Parathyroid adenoma (tissue), 2 donors: ENCODE measurements at regions not wholly inside any gene's neighbourhood (a gene's known extent, or its start where the extent isn't known, plus 50 kb on each side); places are given as distances from the start of the nearest gene placed in this dataset.

ENCODE experiments used
- H2AFZ ChIP-seq: fragments of 300-600 bp; sonication (generic); one replicate; pipeline ENCODE4 v1.7.0; 2017; ENCODE audit warnings: antibody characterized with exemption, mild to moderate bottlenecking
- H3K27ac ChIP-seq: fragments of 300-600 bp; sonication (generic); one replicate; pipeline ENCODE4 v1.7.0; 2017
- H3K27me3 ChIP-seq: fragments of 300-600 bp; sonication (generic); one replicate; pipeline ENCODE4 v1.7.0; 2017; ENCODE audit warnings: low read length; ENCODE audit not compliant: control insufficient read depth, insufficient read depth
- H3K36me3 ChIP-seq: fragments of 300-600 bp; sonication (generic); one replicate; pipeline ENCODE4 v1.7.0; 2017; ENCODE audit warnings: low read length; ENCODE audit not compliant: control insufficient read depth, insufficient read depth
- H3K4me1 ChIP-seq: fragments of 300-600 bp; sonication (generic); one replicate; pipeline ENCODE4 v1.7.0; 2017; ENCODE audit warnings: control low read depth
- H3K4me2 ChIP-seq: fragments of 300-600 bp; sonication (generic); one replicate; pipeline ENCODE4 v1.7.0; 2017; ENCODE audit warnings: low read length
- H3K4me3 ChIP-seq: fragments of 300-600 bp; sonication (generic); one replicate; pipeline ENCODE4 v1.7.0; 2017; ENCODE audit warnings: low read depth, low read length
- H3K79me2 ChIP-seq: fragments of 300-600 bp; sonication (generic); one replicate; pipeline ENCODE4 v1.7.0; 2017; ENCODE audit warnings: control low read depth
- H3K9ac ChIP-seq: fragments of 300-600 bp; sonication (generic); one replicate; pipeline ENCODE4 v1.7.0; 2017; ENCODE audit warnings: mild to moderate bottlenecking
- H3K9me3 ChIP-seq: fragments of 300-600 bp; sonication (generic); one replicate; pipeline ENCODE4 v1.7.0; 2017; ENCODE audit warnings: low read length; ENCODE audit not compliant: control insufficient read depth
- TF ChIP-seq, protein P1 (sequence below): fragments of 300-600 bp; sonication (generic); IDR thresholded peaks from one replicate; pipeline ENCODE4 v1.7.0; 2017; ENCODE audit warnings: antibody characterized with exemption, mild to moderate bottlenecking
- donor health status: primary hyperparathyroidism.

DNA sequence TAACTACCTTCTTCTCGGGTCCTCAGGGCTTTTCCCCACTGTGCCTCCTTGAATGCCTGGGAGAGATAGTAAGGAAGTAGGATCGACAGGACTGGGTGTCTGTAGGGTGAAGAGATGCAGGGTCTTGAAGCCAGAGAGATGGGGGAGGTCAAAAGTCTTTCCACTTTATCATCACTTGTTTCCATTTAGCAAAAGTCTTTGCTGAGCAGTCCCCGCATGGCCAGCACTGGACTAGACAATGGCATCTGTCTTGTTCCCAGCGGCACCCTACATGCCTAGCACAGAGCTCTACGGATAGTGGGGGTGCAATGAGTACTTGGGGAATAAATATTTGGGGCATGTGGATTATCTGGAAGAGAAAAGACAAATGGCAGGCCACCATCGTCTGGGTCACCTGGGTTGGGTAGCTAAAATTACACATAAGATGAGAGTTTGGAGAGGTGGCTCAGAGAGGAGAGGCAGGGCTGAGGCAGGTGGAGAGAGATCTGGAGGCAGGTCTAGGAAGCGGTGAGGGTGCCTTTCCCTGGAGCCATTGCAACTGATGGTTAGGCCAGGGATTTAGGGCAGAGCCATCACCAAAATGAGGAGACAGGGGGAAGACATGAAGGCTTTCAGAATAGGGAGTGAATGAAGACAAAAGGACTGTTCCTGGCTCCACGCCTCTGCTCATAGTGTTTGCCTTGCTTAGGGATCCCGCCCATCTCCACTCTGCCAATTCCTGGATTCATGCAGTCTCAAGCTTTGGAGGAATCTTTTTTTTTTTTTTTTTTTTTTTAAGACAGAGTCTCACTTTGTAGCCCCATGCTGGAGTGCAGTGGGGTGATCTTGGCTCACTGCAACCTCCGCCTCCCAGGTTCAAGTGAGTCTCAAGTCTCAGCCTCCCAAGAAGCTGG is 250.8 kb upstream of the KLF4 start:
- no peak overlapping the region for H3K4me3 ChIP-seq

DNA sequence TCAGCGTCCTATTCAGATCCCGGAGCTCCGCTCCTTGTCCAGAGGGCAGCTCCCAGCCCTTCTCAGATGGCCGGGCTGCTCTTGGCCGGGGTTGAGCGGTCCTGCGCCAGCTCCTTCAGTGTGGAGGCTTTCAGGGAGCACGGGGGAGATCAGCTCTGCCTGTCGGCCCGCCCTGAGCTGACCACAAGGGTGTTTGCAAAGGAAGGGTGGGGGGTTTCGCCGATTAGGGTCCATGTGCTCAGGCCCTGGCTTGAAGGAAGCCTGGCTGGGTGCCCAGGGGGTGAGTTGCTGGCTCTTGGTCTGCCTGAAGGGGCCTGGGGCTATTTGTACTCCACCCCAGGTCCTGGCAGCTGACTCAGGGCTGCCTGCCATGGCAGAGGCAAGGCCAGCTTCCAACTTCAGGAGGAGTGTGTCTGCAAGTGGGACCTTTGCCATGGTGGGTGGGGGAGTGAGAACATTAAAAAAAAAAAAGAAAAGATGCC is 250.1 kb upstream of the KLF4 start:
- Histone ChIP-seq H3K36me3 (no peaks in the 10 kb centered on the region), H3K27ac (no peak overlapping the region)

More for the DNA sequence above, 250.8 kb upstream of the KLF4 start:
- H3K4me1 ChIP-seq: no peaks in the 10 kb centered on the region
- H3K9me3 ChIP-seq: no peaks in the 10 kb centered on the region
- H3K36me3 ChIP-seq: no peaks in the 10 kb centered on the region
- H3K4me2 ChIP-seq: no peak overlapping the region
- no peak overlapping the region for H2AFZ ChIP-seq
- H3K79me2 ChIP-seq: no peaks in the 10 kb centered on the region
- no peak overlapping the region for H3K9ac ChIP-seq
- TF ChIP-seq, protein P1, sequence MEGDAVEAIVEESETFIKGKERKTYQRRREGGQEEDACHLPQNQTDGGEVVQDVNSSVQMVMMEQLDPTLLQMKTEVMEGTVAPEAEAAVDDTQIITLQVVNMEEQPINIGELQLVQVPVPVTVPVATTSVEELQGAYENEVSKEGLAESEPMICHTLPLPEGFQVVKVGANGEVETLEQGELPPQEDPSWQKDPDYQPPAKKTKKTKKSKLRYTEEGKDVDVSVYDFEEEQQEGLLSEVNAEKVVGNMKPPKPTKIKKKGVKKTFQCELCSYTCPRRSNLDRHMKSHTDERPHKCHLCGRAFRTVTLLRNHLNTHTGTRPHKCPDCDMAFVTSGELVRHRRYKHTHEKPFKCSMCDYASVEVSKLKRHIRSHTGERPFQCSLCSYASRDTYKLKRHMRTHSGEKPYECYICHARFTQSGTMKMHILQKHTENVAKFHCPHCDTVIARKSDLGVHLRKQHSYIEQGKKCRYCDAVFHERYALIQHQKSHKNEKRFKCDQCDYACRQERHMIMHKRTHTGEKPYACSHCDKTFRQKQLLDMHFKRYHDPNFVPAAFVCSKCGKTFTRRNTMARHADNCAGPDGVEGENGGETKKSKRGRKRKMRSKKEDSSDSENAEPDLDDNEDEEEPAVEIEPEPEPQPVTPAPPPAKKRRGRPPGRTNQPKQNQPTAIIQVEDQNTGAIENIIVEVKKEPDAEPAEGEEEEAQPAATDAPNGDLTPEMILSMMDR: no peak
- H3K27me3 ChIP-seq: no peaks in the 10 kb centered on the region
- H3K27ac ChIP-seq: no peak overlapping the region

DNA sequence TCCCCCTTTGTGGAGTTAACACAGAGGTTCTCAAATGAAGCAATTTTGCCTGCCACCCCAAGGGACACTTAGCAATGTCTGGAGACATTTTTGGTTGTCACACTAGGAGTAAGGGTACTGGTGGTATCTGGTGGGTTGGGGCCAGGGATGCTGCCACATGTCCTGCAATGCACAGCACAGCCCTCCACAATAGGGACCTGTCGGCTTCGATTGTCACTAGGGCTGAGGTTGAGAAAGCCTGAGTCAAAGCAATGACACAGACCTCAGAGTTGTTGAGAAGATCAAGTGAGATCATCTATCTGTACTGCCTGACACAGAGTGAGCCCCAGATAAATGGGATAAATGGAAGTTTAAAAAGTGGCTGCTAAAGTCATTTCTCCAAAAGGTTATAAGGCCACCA is 249.2 kb upstream of the KLF4 start:
- H3K4me1 ChIP-seq: no peaks in the 10 kb centered on the region
- H3K4me2 ChIP-seq: no peak overlapping the region
- TF ChIP-seq, protein P1: no peak
- no peak overlapping the region for H3K27ac ChIP-seq
- no peak overlapping the region for H3K4me3 ChIP-seq
- no peak overlapping the region for H3K9ac ChIP-seq
- H3K79me2 ChIP-seq: no peaks in the 10 kb centered on the region
- no peak overlapping the region for H2AFZ ChIP-seq
- no peaks in the 10 kb centered on the region for H3K27me3 ChIP-seq
- H3K9me3 ChIP-seq: no peaks in the 10 kb centered on the region
- H3K36me3 ChIP-seq: no peaks in the 10 kb centered on the region

More for the DNA sequence above, 250.1 kb upstream of the KLF4 start:
- no peaks in the 10 kb centered on the region for H3K79me2 ChIP-seq
- H3K9ac ChIP-seq: no peak overlapping the region
- H3K4me1 ChIP-seq: no peaks in the 10 kb centered on the region
- H3K9me3 ChIP-seq: no peaks in the 10 kb centered on the region
- H3K4me3 ChIP-seq: no peak overlapping the region
- no peaks in the 10 kb centered on the region for H3K27me3 ChIP-seq
- H3K4me2 ChIP-seq: no peak overlapping the region
- TF ChIP-seq, protein P1: no peak
- no peak overlapping the region for H2AFZ ChIP-seq

DNA sequence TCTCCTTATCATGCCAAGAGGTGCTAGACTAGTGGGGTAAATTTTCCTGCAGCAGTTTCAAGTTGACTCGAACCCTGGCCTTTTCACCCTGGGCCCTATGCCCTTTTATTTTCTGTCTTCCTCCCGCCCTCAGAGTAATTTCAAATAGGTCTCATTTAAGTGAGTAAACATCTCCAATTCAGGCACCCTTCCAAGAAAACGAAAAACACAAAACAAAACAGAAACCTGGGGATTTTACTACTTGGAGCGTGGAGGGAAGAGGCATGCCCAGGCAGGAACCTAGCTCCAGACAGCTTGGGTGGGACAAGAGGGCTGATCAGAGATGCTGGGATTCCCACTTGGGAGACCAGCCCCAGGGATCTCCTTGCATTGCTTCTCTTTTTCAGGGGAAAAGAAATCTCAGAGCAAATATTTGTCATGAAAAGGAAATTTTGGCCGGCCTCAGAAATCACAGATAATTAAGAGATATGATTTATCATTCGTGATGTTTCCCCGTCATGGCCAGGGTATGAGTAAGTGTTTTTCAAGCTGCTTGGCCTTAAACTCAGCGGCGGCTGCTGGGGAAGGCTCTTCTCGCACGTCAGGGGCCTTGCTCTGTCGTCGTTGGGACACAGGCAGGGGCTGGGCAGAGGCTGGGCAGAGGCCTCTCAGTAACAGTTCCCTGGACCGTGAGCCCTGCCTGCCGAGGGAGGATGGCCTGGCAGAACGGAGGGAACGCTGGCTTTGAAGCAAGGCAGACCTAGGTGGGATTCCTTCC is 248.6 kb upstream of the KLF4 start:
- TF ChIP-seq, protein P1: no peak
- Histone ChIP-seq H3K4me2 (no peak overlapping the region), H3K9ac (no peak overlapping the region), H3K36me3 (no peaks in the 10 kb centered on the region), H2AFZ (no peak overlapping the region), H3K9me3 (no peaks in the 10 kb centered on the region), H3K4me3 (no peak overlapping the region), H3K27me3 (no peaks in the 10 kb centered on the region), H3K79me2 (no peaks in the 10 kb centered on the region), H3K27ac (no peak overlapping the region), H3K4me1 (no peaks in the 10 kb centered on the region)
